NCI-H748 (cell line): ENCODE measurements at regions not wholly inside any gene's neighbourhood (a gene's known extent, or its start where the extent isn't known, plus 50 kb on each side); places are given as distances from the start of the nearest gene placed in this dataset.
"Not testable (repeated sequence)": the region's sequence is repeated elsewhere in the genome, so short reads cannot be mapped to it uniquely, and the experiment has no call there.

Source experiments
- DNase-seq: peaks from one replicate; lab custom pipeline; 2025; ENCODE audit not compliant: unreplicated experiment; lab: John Stamatoyannopoulos, UW

GRCh38 chr18:45340884-45341283 is 274.4 kb upstream of the SLC14A2 start:
- no peak for DNase-seq

GRCh38 chr18:45341454-45341853 is 273.8 kb upstream of the SLC14A2 start:
- no peak for DNase-seq

- no peak for DNase-seq
Observed at GRCh38 chr18:45342166-45342565, 273.1 kb upstream of the SLC14A2 start.

DNA sequence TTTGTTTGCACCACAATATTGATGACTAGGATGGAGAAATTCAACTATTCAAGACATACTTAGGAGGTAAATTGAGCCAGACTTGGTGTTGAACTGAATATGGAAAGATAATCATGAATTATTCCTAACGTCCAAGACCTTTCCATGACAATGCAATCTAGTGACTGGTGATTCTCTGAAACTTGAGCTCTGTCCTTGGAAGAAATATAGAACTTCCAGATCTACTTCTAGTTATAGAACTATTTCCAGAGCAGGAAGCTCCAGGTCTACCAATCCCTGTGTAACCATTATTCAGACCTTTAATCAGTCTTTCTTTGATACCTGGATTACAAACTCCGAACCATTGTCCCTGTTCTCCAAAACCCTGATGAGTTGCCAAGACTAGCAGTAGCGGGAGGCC is 272.6 kb upstream of the SLC14A2 start:
- DNase-seq = no peak

- no peak for DNase-seq
Observed at GRCh38 chr18:45343365-45343764, 271.9 kb upstream of the SLC14A2 start.

- not testable (repeated sequence) for DNase-seq
Observed at GRCh38 chr18:45344680-45345079, 270.6 kb upstream of the SLC14A2 start.

- DNase-seq = no peak
Observed at GRCh38 chr18:45349019-45349418, 266.3 kb upstream of the SLC14A2 start.

DNA sequence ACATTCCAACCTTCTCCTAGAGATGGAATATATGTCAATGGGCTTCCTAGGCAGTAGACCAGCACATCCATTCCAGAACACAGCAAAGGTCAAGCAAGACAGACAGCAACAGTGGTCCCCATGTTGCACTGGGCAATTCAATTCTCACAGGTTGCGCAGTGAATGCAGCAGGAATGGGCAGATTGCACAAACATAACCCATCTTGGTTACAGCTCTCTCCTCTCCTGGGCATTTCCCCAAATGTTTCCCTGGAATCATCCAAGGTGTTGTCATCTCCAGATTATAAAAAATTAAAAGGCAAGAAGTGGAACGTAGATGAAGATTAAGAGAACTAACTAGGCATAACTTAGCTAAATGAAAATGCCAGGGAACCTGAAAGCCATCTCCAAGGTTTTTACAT is 265.8 kb upstream of the SLC14A2 start:
- DNase-seq = no peak

DNA sequence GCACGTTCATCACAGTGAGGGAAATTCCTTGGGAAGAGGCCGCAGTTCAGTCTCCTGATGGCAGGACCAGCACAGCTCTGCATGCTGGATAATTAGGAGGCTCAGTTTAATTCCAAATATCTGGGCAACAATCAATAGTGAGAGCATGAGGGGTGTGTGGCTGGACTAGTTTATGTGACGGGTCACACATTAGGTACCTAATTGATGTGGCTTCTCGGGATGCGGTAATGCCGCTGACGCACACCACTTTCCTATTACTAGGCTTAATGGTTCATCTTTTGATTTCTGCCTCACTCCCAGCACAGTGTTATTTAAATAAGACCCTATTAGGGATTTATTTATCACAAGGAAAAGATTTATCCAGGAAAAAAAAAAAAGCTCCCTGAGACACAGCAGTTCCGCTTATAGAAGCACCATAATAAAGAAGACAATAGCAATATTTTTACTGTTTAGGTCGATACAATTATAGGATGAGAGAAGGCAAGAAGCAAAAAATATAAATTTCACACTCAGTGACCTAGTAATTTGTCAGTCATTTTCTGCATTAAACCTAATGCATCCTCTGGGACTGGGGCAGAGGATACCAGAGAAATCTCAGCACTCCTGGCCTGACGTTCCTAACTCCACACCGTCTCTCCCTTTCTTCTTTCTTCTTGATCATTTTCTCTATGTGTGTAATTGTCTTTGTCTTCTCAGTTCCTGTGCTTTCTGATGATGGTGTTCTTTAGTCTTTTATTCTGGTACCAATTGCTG is 264.7 kb upstream of the SLC14A2 start:
- no peak for DNase-seq

DNA sequence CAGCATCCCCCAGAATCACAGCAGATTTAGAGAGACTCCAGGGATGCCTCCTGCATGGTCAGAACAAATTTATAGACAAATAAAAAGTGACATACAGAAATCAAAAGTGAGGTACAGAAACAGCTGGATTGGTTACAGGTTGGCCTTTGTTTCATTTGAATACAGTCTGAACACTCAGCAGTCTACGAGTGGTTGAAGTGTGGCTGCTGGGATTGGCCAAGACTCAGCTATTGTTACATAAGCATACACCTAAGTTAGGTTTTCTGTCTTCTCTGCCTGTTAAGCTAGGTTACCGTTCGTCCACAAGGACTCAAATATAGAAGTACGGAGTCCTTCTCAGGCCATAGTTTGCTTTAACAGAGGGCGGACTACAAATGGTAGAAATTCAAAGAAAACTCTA is 262.4 kb upstream of the SLC14A2 start:
- DNase-seq = no peak

GRCh38 chr18:45353530-45353929 is 261.7 kb upstream of the SLC14A2 start:
- DNase-seq = no peak

DNA sequence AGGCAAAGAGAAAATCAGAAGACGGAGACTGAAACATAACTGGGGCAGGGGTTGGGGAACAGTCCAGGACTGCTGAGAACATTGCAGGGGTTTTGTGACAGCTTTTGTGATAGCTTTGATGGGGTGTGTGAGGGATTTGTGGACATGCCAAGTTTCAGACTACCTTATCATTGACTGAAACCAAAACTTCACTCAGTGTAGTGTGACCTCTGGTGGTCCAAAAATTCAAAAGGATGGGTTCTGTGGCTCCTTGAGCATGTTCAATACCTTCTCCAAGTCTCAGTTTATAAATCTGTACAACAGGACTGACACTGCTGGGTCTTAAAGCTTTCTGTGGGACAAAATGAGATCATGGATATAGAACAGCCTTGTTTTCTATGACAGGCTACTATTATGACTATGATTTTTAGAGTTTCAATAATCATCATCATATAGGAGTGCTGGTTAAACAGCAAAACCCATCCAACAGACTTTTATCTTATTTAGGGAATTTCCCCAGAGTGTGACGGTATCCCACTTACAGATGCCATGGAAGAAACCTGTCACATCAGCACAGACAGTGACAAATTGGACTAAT is 259.2 kb upstream of the SLC14A2 start:
- no peak for DNase-seq

GRCh38 chr18:45357686-45358470 is 257.4 kb upstream of the SLC14A2 start:
- peak; percentile 84 for DNase-seq

DNA sequence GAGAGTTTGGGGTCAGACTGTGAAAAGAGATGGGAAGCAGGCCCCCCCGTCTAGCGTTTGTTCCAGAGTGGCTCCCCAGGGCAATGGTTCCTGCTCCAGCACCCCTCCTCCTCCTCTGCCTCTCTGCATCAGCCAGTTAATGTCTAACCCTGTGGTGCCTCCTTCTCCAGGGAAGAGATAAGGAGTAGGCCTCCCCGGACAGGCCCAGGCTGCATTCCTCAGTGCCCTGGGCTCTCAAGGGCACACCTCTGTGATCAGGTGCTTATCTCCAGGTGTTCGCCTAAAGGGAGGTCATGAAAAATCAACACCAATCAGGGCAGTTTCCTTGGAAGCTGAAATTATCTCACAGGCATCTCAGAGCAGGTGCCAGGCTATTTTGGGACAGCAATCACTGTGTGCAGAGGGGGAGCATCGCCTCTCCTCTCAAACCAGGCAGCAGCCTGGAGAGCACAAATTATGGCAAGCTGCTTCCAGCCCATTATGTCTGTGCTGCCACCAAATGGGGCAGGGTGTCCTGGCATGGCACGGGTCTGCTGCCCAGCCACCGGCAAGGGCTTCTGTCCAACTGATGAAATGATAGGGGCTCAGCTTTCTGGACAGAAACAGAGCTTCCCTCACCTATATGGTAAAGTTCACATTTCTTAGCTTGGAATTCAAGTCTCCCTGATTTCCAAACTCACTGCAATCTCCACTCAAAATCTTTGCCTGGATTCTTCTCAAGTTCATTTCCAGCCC is 255.8 kb upstream of the SLC14A2 start:
- DNase-seq = peak; percentile 94

- DNase-seq = no peak
Observed at GRCh38 chr18:45361125-45361851, 254.0 kb upstream of the SLC14A2 start.

GRCh38 chr18:45363196-45363595 is 252.1 kb upstream of the SLC14A2 start:
- DNase-seq = no peak

- peak; percentile 56 for DNase-seq
Observed at GRCh38 chr18:45365835-45366234, 249.4 kb upstream of the SLC14A2 start.

- DNase-seq = peak; percentile 51
Observed at GRCh38 chr18:45370255-45371010, 244.8 kb upstream of the SLC14A2 start.

- DNase-seq = no peak
Observed at GRCh38 chr18:45373286-45373880, 241.9 kb upstream of the SLC14A2 start.

DNA sequence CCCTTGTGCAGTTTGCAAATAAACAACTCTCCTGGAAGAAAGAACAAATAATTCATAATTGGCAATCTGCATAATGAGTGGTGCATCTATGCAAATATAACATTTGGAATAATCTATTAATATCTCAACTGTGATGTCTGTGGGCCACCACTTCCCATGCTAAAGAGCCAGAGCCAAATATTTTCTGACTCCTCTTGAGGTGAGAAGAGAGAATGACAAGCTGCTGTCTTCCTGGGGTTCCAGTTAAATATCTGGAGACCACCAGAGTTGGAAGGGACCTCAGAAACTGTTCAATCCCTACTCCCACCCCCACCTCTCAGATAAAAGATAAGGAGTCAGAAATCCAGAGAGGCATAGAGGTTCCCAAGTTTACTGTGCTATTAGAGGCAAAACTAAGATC is 241.0 kb upstream of the SLC14A2 start:
- DNase-seq = no peak
